Psoas muscle (tissue), 7 donors: ENCODE measurements at regions not wholly inside any gene's neighbourhood (a gene's known extent, or its start where the extent isn't known, plus 50 kb on each side); places are given as distances from the start of the nearest gene placed in this dataset.

Experiments
- ATAC-seq, 4 donors: fragments of 200-7000 bp; cut with Tn5 transposase; one replicate each; pipeline ENCODE4 v1.9.1; 2020; ENCODE audit warnings: moderate library complexity in 3 of 4, mild to moderate bottlenecking in 2 of 4
- DNase-seq, 2 donors: peaks; one replicate each; pipeline ENCODE4 v3.0.0-alpha.2; 2020
- H3K27ac ChIP-seq: fragments of 200-600 bp; one replicate; pipeline ENCODE4 v1.8.0; 2022
- H3K27me3 ChIP-seq, 3 donors: fragments of 200-600 bp in 1 of 3; one replicate each; pipeline versions ENCODE4 v1.6.1 to v1.8.0; 2013 to 2022; ENCODE audit warnings: low read length in 2 of 3, mild to moderate bottlenecking in 2 of 3, moderate library complexity in 1 of 3; ENCODE audit not compliant: insufficient read depth in 3 of 3
- H3K36me3 ChIP-seq, 2 donors: fragments of 200-600 bp in 1 of 2; one replicate each; pipeline versions ENCODE4 v1.6.1 to v1.8.0; 2013 to 2022; ENCODE audit warnings: low read depth in 1 of 2, mild to moderate bottlenecking in 1 of 2, moderate library complexity in 1 of 2; ENCODE audit not compliant: insufficient read depth in 1 of 2
- H3K4me1 ChIP-seq: fragments of 200-600 bp; one replicate; pipeline ENCODE4 v1.8.0; 2022
- H3K4me3 ChIP-seq: fragments of 200-600 bp; one replicate; pipeline ENCODE4 v1.8.0; 2022; ENCODE audit warnings: mild to moderate bottlenecking
- H3K9me3 ChIP-seq: fragments of 200-600 bp; one replicate; pipeline ENCODE4 v1.8.0; 2022
- CTCF ChIP-seq: fragments of 200-600 bp; IDR thresholded peaks from one replicate; pipeline ENCODE4 v1.8.0; 2022; ENCODE audit warnings: antibody characterized with exemption
- WGBS, 3 donors: extraction: QIAGEN DNeasy Blood & Tissue Kit; methylation state at CpG; one replicate each; pipeline versions ENCODE4 v1.1.6 to v1.1.7; 2013; 5-methylcytosine and 5-hydroxymethylcytosine counted together
- intact Hi-C, 2 donors: fragments of 100-400 bp; cut with DNase I; formaldehyde crosslinking; loops; one replicate each; pipeline versions ENCODE4 v1.11.0 to v1.14.2; 2022
- donor health status: healthy with polysubstance abuse.
- donor health status: DM: no; HTN: no; CAD: no; lungs with moderate emphysema.
- donor health status: Bipolar disorder and iron deficiency.
- donor health status: healthy.
- donor health status: DM: yes; HTN: yes; CAD: no.
- donor health status: DM: no; HTN: no; CAD: no.
- donor health status: DM: yes; HTN: yes; CAD: no.

- Histone ChIP-seq H3K27me3 (peaks cover 0 to 4% (median 3%) of the 10 kb centered on the region in 3 donors), H3K4me1 (no peaks in the 10 kb centered on the region), H3K36me3 (no peaks in the 10 kb centered on the region), H3K4me3 (no peak overlapping the region), H3K9me3 (no peaks in the 10 kb centered on the region), H3K27ac (no peak overlapping the region)
- 49 to 51% (median 51%) methylated on average over 4 of the region's 4 CpGs for WGBS, 3 donors
- DNase-seq = no peak
- no peak for ATAC-seq
- intact Hi-C loops = no loop called here
- no peak for TF ChIP-seq CTCF
Measured at GRCh38 chr14:94897561-94897960, 127.6 kb upstream of the GSC start.

- H3K36me3 ChIP-seq = no peaks in the 10 kb centered on the region
- H3K4me1 ChIP-seq = no peaks in the 10 kb centered on the region
- 38 to 49% (median 40%) methylated on average over 6 of the region's 6 CpGs for WGBS, 3 donors
- H3K4me3 ChIP-seq = no peak overlapping the region
- TF ChIP-seq CTCF = no peak
- H3K27me3 ChIP-seq = peaks cover 0 to 4% (median 3%) of the 10 kb centered on the region in 3 donors
- no peak overlapping the region for H3K27ac ChIP-seq
- DNase-seq (peak; percentile 65 to 75), ATAC-seq (peak in 2 of 4 donors; percentile 53 to 64)
- intact Hi-C loops = no loop called here
- no peaks in the 10 kb centered on the region for H3K9me3 ChIP-seq
Measured at GRCh38 chr14:94897082-94897481, 127.2 kb upstream of the GSC start.

- no peaks in the 10 kb centered on the region for H3K9me3 ChIP-seq
- no peak for ATAC-seq
- no peak overlapping the region for H3K27ac ChIP-seq
- intact Hi-C loops = no loop called here
- H3K4me3 ChIP-seq = no peak overlapping the region
- TF ChIP-seq CTCF = no peak
- 72 to 86% (median 76%) methylated on average over 17 of the region's 17 CpGs for WGBS, 3 donors
- peaks cover 0 to 4% (median 3%) of the 10 kb centered on the region in 3 donors for H3K27me3 ChIP-seq
- no peaks in the 10 kb centered on the region for H3K36me3 ChIP-seq
- DNase-seq = no peak
- no peaks in the 10 kb centered on the region for H3K4me1 ChIP-seq
Measured at GRCh38 chr14:94893411-94894160, 123.7 kb upstream of the GSC start.

- peaks cover 0 to 3% (median 1%) of the 10 kb centered on the region in 3 donors for H3K27me3 ChIP-seq
Measured at GRCh38 chr14:94890785-94891184, 120.9 kb upstream of the GSC start.

More at GRCh38 chr14:94890785-94891184, 120.9 kb upstream of the GSC start:
- H3K4me1 ChIP-seq = no peaks in the 10 kb centered on the region
- intact Hi-C loops = no loop called here
- DNase-seq (no peak), ATAC-seq (no peak)
- H3K36me3 ChIP-seq = no peaks in the 10 kb centered on the region
- no peak for TF ChIP-seq CTCF
- no peak overlapping the region for H3K27ac ChIP-seq
- 25 to 43% (median 29%) methylated on average over 6 of the region's 6 CpGs for WGBS, 3 donors
- H3K4me3 ChIP-seq = no peak overlapping the region
- H3K9me3 ChIP-seq = no peaks in the 10 kb centered on the region
